ENCODE measurements at regions not wholly inside any gene's neighbourhood (a gene's known extent, or its start where the extent isn't known, plus 50 kb on each side); places are given as distances from the start of the nearest gene placed in this dataset.
A peak's percentile ranks its signal among the peaks of the same experiment; 100 is the strongest.
"Not testable (repeated sequence)": the region's sequence is repeated elsewhere in the genome, so short reads cannot be mapped to it uniquely, and the experiment has no call there.

- Histone ChIP-seq H3K27ac (replicated peaks in 1 of 4) (no peak overlapping the region), H3K4me3 (no peak overlapping the region), H3K9me3 (no peaks in the 10 kb centered on the region), H3K36me3 (no peaks in the 10 kb centered on the region), H3K27me3 (no peaks in the 10 kb centered on the region), H3K4me1 (no peaks in the 10 kb centered on the region)
- intact Hi-C loops (cut with DNase I): no loop called here
- DNase-seq (ENCODE audit: extremely low spot score): no peak
- no peak for TF ChIP-seq EP300 (IDR thresholded peaks at IDR 0.05)
- TF ChIP-seq POLR2A (IDR thresholded peaks at IDR 0.05; ENCODE audit: low read depth): no peak
- no peak for TF ChIP-seq POLR2AphosphoS5 (IDR thresholded peaks at IDR 0.05)
- TF ChIP-seq, protein P1, sequence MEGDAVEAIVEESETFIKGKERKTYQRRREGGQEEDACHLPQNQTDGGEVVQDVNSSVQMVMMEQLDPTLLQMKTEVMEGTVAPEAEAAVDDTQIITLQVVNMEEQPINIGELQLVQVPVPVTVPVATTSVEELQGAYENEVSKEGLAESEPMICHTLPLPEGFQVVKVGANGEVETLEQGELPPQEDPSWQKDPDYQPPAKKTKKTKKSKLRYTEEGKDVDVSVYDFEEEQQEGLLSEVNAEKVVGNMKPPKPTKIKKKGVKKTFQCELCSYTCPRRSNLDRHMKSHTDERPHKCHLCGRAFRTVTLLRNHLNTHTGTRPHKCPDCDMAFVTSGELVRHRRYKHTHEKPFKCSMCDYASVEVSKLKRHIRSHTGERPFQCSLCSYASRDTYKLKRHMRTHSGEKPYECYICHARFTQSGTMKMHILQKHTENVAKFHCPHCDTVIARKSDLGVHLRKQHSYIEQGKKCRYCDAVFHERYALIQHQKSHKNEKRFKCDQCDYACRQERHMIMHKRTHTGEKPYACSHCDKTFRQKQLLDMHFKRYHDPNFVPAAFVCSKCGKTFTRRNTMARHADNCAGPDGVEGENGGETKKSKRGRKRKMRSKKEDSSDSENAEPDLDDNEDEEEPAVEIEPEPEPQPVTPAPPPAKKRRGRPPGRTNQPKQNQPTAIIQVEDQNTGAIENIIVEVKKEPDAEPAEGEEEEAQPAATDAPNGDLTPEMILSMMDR (IDR thresholded peaks at IDR 0.05): no peak
- 76% methylated on average over 13 of the region's 13 CpGs for WGBS
Observed at GRCh38 chrX:81412428-81412827, 210.5 kb downstream of the SH3BGRL start.

- H3K4me3 ChIP-seq; intact Hi-C loops (cut with DNase I); H3K9me3 ChIP-seq; H3K36me3 ChIP-seq; H3K27me3 ChIP-seq; DNase-seq (ENCODE audit: extremely low spot score); H3K27ac ChIP-seq (replicated peaks in 1 of 4); H3K4me1 ChIP-seq: not testable (repeated sequence)
- WGBS: 89% methylated on average over 16 of the region's 16 CpGs
Observed at GRCh38 chrX:81412857-81413256, 211.0 kb downstream of the SH3BGRL start.

GRCh38 chrX:81414630-81415029 lies 212.7 kb downstream of the SH3BGRL start:
- no peak overlapping the region for H3K27ac ChIP-seq (replicated peaks in 1 of 4)
- no peak for DNase-seq (ENCODE audit: extremely low spot score)
- no peak overlapping the region for H3K4me3 ChIP-seq
- no peaks in the 10 kb centered on the region for H3K27me3 ChIP-seq
- TF ChIP-seq, protein P1 (IDR thresholded peaks at IDR 0.05): peak in 2 of 3 experiments; percentile 12 to 17
- no peak for TF ChIP-seq EP300 (IDR thresholded peaks at IDR 0.05)
- intact Hi-C loops (cut with DNase I): no loop called here
- no peaks in the 10 kb centered on the region for H3K4me1 ChIP-seq
- 41% methylated on average over 3 of the region's 3 CpGs for WGBS
- H3K9me3 ChIP-seq: no peaks in the 10 kb centered on the region
- H3K36me3 ChIP-seq: no peaks in the 10 kb centered on the region
